HG02763 (cell line): ENCODE measurements at regions not wholly inside any gene's neighbourhood (a gene's known extent, or its start where the extent isn't known, plus 50 kb on each side); places are given as distances from the start of the nearest gene placed in this dataset.

ENCODE experiments used
- ATAC-seq: cut with Tn5 transposase; IDR thresholded peaks from one replicate; pipeline ENCODE4 v1.9.1; 2021; ENCODE audit warnings: mild to moderate bottlenecking, moderate library complexity; ENCODE audit not compliant: unreplicated experiment

DNA sequence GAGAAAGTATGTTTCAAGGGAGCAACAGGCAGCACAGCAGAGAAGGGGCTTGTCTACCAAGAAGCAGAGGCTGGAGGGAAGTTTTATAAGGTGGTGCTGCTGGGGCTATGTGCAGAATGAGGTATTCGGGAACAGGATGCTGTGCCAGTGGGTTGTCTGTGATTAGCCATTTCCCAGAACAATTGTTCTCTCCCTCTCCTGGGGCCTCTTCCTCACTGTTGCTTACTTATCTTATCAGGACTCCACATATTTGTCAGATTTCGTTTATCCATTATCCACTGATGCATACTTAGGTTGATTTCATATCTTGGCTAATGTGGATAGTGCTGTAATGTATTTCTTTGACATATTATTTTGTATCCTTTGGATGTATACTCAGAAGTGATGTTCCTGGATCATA lies 195.1 kb upstream of the RTL1 start:
- no peak for ATAC-seq

- no peak for ATAC-seq
These were observed 198.0 kb upstream of the RTL1 start for GRCh38 chr14:101101456-101102056.

DNA sequence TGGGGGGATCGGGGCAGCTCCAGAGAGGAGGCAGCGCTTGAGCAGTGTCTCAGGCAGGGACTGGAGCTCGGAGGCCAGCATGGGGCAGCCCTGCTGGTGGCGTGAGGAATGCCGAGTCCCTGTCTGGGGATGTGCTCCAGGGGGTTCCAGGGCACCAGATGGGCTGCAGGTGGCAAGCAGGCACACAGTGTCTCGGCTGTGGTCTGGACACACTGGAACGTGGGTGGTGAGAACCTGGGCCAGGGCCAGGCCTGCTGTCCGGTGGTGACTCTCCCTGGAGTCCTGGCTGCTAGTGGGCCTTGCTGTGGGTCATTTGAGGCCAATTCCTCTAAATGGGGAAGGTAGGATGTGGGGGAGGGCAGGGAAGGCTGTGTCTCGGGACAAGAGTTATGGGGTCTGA lies 199.4 kb upstream of the RTL1 start:
- ATAC-seq = no peak

GRCh38 chr14:101103321-101103901 lies 199.9 kb upstream of the RTL1 start:
- no peak for ATAC-seq

DNA sequence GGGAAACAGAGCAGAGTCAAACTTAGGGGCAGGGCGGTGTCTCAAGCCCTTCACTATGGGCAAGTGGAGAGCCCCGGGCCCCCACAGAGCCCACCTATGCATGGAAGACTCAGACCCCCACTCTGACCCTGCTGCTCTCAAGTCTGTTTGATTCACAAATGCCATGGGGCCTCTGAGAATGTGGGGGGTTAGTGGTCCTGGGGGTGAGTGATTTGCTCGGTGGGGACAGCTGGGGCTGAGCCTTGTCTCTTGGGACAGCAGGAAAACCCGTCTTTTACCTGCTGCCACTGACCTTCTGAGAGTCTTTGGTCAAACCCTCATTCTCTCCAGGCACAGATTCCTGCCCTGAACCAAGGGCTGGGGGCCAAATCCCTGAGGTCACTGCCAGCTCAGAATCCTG lies 201.0 kb upstream of the RTL1 start:
- ATAC-seq = no peak

DNA sequence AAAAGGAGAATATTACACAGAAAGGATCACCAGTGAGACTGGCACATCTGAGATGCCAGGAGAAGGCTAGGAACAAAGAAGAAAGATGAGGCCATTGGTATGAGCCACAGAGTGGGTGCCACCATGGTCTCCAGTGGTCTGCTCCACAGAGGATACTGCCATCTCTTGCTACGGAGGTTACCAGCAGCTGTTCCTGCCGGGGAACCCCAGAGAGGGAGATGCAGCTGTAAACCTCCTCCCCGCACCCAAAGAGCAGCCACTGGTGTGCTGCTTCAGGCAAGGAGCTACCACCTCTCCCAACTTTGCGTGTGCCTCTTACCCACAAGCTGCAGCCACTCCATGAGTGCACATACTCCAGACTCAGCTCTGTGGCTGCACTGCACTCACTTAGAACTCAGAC lies 201.5 kb upstream of the RTL1 start:
- ATAC-seq = no peak

- ATAC-seq = no peak
These were observed 205.2 kb upstream of the RTL1 start for GRCh38 chr14:101108579-101109346.

GRCh38 chr14:101109347-101109638 lies 205.8 kb upstream of the RTL1 start:
- no peak for ATAC-seq

DNA sequence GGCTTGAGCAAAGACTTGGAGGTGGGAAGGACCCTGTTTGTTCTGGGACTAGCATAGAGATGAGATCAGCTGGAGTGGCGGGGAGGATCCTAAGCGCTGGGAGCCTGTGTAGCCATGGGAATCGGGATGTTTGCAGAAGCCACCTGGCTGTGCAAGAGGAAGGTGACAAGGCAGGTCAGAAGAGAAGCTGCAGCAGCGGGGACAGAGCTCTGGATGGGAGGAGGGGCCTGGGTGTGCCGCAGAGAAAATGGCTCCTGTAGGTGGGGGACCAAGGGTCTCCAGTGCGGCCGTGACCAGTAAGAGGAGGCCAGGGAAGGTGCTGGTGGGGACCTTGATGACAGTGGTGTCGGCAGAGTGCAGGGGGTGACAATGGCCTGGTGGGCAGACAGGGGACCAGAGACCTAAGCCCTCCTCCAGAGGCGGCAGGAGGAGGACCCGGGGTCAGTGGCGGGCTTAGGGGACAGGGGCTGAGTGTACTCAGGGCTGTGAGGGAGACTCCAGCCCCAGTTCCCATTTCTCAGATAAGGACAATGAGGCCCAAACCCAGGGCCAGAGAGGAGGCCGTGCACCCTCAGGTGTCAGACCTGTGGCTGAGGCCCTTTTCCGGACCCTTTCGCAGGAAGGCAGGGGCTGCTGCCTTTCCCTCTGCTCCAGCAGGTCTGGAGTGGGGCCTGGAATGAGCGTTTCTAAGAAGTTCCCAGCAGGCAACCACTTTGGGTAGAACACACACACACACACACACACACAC lies 206.6 kb upstream of the RTL1 start:
- ATAC-seq = no peak

DNA sequence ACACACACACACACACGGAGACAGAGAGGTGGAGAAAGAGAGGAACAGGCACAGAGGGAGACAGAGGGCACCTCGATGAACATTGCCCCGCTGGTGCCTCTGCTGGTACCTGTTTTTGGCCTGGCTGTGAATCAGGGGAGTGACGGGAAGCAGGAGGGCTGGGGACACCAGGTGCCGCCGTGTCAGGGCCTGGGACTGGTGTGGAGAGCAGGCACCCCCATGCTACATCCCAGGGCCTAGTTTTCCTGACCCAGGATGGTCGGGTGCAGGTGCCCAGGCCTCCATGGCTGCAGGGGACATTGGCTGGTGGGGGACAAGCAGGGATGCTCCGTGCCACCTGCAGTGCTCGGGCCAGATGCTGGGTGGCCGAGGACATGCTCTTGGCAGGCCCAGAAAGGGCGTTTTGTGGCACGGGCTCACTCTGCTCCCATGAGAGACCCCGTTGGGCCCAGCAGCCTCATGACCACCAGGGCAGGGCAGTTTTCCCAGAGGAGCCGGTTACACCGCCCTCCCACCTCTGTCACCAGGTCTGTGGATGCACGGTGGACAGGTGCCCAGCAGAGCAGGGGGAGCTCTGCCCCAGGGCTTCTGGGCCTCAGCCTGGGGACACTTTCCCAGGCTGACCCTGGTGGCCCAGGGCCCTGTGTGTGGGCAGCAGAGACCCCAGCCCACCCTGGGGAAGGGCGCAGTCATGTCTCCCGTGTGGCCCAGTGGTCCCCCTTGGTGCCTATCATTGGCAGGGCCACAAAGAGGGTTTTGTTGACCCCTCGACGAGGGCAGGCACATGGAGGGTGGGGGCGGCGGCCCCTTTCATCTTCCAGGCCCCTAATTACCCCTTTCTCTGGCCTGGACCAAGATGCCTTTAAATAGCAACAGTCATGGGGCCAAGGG lies 207.5 kb upstream of the RTL1 start:
- no peak for ATAC-seq

DNA sequence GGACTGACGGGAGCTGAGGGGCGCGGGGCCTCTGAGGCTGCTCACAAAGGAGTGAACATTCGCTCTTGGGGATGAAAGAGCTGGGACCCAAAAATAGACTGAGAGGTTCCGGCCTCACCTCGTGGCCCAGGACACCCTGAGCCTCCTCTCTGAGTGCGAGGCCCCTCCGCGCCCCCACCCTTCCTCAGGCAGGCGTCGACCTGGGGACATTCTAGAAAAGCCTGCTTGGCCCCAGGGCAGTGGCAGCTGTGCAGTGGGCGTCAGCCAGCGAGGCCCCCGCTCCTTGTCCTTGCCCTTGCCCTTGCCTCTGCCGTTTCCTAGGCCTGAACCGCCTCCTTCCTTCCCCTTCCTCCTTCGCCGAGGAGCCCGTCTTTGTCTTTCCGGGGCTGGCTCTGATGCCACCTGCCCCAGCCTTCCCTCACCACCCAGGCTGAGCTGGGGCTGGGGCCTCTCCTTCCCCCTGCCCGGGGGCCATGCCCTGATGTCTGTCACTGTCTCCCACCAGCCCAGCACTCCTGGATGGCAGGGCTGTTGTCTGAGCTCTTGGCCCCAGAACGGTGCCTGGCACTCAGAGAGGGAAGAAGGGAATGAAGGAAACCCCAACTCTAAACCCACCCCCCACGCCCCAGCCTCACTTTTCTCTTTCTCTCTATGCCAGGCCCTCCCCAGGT lies 208.2 kb upstream of the RTL1 start:
- ATAC-seq = no peak

GRCh38 chr14:101112351-101113107 lies 209.0 kb upstream of the RTL1 start:
- ATAC-seq = no peak

GRCh38 chr14:101113108-101113612 lies 209.6 kb upstream of the RTL1 start:
- no peak for ATAC-seq

DNA sequence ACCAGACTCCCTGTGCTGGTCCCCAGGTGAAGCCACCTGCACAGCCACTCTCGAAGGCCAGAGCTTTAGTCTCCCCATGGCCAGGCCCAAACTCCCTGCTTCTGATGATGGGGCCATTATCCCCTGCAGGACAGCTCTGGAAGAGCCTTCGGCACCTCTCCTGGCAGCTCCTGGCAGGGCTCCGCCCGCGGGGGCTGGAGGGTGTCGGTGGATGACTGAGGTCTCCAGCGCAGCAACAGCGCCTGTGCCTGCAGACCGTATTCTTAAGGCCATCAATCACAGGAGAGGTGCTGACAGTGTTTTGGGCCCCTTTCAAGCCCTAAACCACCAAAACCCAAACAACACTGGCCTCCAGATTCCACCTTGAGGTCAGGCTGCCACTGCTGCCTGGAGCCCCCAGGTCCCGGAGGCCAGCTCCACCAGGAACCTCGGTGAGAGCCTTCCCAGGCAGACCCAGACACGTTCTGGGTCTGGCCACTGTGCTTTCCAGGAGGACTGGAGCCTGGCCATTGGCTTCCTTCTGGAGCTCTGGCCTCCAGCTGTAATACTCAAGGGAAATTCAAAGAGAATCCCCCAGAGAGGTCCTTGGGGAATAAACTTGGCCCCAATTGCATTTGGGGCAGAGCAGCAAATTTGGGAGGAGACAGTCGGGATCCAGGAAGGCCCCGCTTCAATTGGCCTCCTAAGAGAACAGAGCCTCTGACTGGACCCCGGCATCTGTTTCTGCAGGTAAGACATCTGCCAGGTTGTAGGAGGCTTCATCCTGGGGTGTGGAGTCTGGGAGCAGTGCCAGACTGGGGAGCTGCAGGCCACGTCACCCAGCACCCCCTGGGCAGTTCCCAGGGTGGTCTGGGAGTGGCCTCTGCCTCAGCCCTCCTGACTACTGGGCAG lies 210.6 kb upstream of the RTL1 start:
- ATAC-seq = no peak

- ATAC-seq = no peak
These were observed 211.4 kb upstream of the RTL1 start for GRCh38 chr14:101114726-101115515.

GRCh38 chr14:101115652-101116051 lies 212.1 kb upstream of the RTL1 start:
- ATAC-seq = no peak

DNA sequence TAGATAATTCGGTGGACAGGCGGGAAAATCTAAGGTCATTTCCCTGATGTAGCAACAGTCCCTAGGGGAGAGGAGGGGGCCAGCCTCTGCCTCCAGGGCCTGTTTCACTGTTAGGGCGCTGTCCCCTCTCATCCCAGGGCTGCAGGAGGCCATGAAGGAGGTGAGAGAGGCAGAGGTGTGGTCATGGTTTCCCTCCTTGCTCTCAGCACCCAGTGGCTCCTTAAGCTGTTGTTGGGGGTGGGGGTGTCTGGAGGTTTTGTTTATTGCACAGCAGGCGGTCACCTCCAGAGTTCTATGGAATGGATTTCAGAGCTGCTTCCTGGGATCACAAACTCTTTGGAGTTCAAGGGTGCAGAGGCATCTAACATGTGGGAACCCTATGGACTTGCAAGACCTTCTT lies 212.5 kb upstream of the RTL1 start:
- ATAC-seq = no peak
